ENCODE measurements at regions not wholly inside any gene's neighbourhood (a gene's known extent, or its start where the extent isn't known, plus 50 kb on each side); places are given as distances from the start of the nearest gene placed in this dataset.

GRCh38 chr5:61931236-61931635, 374.8 kb upstream of the KIF2A start:
- no peaks in the 10 kb centered on the region for H3K27me3 Mint-ChIP-seq
- CTCF ChIA-PET = no interaction called here

GRCh38 chr5:61933787-61934626, 372.0 kb upstream of the KIF2A start:
- ATAC-seq (no peak), DNase-seq (peak; percentile 35)
- Mint-ChIP-seq H3K27me3 (no peaks in the 10 kb centered on the region), H3K4me1 (ENCODE audit: low read depth) (no peaks in the 10 kb centered on the region), H3K4me3 (no peak overlapping the region), H3K27ac (no peak overlapping the region), H3K36me3 (ENCODE audit: low read depth) (no peaks in the 10 kb centered on the region), H3K9me3 (no peaks in the 10 kb centered on the region)
- intact Hi-C loops (cut with micrococcal nuclease) = no loop called here
- POLR2A ChIA-PET = no interaction called here
- CTCF ChIA-PET = no interaction called here
- TF ChIP-seq, protein P1, sequence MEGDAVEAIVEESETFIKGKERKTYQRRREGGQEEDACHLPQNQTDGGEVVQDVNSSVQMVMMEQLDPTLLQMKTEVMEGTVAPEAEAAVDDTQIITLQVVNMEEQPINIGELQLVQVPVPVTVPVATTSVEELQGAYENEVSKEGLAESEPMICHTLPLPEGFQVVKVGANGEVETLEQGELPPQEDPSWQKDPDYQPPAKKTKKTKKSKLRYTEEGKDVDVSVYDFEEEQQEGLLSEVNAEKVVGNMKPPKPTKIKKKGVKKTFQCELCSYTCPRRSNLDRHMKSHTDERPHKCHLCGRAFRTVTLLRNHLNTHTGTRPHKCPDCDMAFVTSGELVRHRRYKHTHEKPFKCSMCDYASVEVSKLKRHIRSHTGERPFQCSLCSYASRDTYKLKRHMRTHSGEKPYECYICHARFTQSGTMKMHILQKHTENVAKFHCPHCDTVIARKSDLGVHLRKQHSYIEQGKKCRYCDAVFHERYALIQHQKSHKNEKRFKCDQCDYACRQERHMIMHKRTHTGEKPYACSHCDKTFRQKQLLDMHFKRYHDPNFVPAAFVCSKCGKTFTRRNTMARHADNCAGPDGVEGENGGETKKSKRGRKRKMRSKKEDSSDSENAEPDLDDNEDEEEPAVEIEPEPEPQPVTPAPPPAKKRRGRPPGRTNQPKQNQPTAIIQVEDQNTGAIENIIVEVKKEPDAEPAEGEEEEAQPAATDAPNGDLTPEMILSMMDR (IDR thresholded peaks at IDR 0.05) = no peak

More at GRCh38 chr5:61931236-61931635, 374.8 kb upstream of the KIF2A start:
- Mint-ChIP-seq H3K9me3 (no peaks in the 10 kb centered on the region), H3K27ac (no peak overlapping the region), H3K4me1 (ENCODE audit: low read depth) (no peaks in the 10 kb centered on the region), H3K4me3 (no peak overlapping the region), H3K36me3 (ENCODE audit: low read depth) (no peaks in the 10 kb centered on the region)
- TF ChIP-seq, protein P1 (IDR thresholded peaks at IDR 0.05) = no peak
- DNase-seq = no peak
- POLR2A ChIA-PET = no interaction called here
- no peak for ATAC-seq
- intact Hi-C loops (cut with micrococcal nuclease) = no loop called here

DNA sequence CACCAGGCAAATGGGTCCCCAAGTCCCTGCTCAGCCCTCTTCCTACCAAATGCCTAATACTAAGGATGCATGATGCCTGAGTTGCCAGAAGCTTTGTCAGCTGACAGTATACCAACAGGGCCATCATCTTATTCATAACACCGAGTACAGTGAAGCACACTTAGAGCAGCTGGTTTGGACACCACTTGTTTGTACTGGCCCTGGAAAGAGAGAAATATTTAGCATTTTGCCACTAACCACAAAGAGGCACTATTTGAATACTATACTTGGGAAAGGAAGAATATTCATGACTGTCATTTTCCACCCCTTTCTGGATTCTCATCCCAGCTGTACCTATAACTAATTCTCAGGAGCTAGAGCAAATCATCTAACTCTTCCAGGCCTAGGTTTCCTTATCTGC, 364.4 kb upstream of the KIF2A start:
- intact Hi-C loops (cut with micrococcal nuclease) = no loop called here
- Mint-ChIP-seq H3K4me3 (no peak overlapping the region), H3K27me3 (no peaks in the 10 kb centered on the region), H3K4me1 (ENCODE audit: low read depth) (no peaks in the 10 kb centered on the region), H3K36me3 (ENCODE audit: low read depth) (no peaks in the 10 kb centered on the region), H3K9me3 (no peaks in the 10 kb centered on the region), H3K27ac (no peak overlapping the region)
- ATAC-seq = no peak
- no peak for DNase-seq
- ChIA-PET POLR2A (no interaction called here), CTCF (no interaction called here)
- TF ChIP-seq, protein P1 (IDR thresholded peaks at IDR 0.05) = no peak

- ChIA-PET POLR2A (no interaction called here), CTCF (no interaction called here)
- no peaks in the 10 kb centered on the region for H3K4me1 Mint-ChIP-seq (ENCODE audit: low read depth)
- H3K9me3 Mint-ChIP-seq = no peaks in the 10 kb centered on the region
- ATAC-seq (no peak), DNase-seq (no peak)
- no peak overlapping the region for H3K4me3 Mint-ChIP-seq
- intact Hi-C loops (cut with micrococcal nuclease) = no loop called here
- no peaks in the 10 kb centered on the region for H3K27me3 Mint-ChIP-seq
- no peaks in the 10 kb centered on the region for H3K36me3 Mint-ChIP-seq (ENCODE audit: low read depth)
- H3K27ac Mint-ChIP-seq = no peak overlapping the region
- TF ChIP-seq, protein P1 (IDR thresholded peaks at IDR 0.05) = no peak
Observed at GRCh38 chr5:61942462-61943049, 363.4 kb upstream of the KIF2A start.

- H3K9me3 Mint-ChIP-seq = no peaks in the 10 kb centered on the region
- POLR2A ChIA-PET = no interaction called here
- ATAC-seq = no peak
Observed at GRCh38 chr5:61943713-61944112, 362.3 kb upstream of the KIF2A start.

More at GRCh38 chr5:61943713-61944112, 362.3 kb upstream of the KIF2A start:
- CTCF ChIA-PET = no interaction called here
- Mint-ChIP-seq H3K4me3 (no peak overlapping the region), H3K36me3 (ENCODE audit: low read depth) (no peaks in the 10 kb centered on the region), H3K27me3 (no peaks in the 10 kb centered on the region), H3K27ac (no peak overlapping the region), H3K4me1 (ENCODE audit: low read depth) (no peaks in the 10 kb centered on the region)
- DNase-seq = no peak
- TF ChIP-seq, protein P1 (IDR thresholded peaks at IDR 0.05) = no peak
- intact Hi-C loops (cut with micrococcal nuclease) = no loop called here

All from activated CD8-positive, alpha-beta T cell treated with anti-CD3 and anti-CD28 coated beads for 36 hours (primary cell).